ENCODE measurements at regions not wholly inside any gene's neighbourhood (a gene's known extent, or its start where the extent isn't known, plus 50 kb on each side); places are given as distances from the start of the nearest gene placed in this dataset.

DNA sequence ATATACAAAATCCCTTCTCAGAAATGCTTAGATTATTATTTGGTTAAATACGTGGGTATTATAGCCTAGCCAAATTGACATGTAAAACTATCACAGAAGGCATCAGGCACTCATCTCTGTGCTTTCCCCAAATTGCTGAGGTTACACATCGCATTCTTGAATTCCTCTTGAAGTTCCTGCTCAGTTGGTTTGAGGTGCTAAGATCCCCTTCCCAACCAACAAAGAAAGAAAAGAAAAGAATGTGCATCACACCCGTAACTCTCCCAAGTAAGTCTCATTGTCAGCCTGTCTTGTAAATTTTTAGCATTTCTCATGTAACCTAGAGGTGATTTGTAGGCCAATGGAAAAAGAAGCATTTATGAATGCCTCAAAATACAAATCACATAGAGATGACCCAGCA, 539.2 kb upstream of the PRMT6 start (continued):
- TF ChIP-seq, protein P1, sequence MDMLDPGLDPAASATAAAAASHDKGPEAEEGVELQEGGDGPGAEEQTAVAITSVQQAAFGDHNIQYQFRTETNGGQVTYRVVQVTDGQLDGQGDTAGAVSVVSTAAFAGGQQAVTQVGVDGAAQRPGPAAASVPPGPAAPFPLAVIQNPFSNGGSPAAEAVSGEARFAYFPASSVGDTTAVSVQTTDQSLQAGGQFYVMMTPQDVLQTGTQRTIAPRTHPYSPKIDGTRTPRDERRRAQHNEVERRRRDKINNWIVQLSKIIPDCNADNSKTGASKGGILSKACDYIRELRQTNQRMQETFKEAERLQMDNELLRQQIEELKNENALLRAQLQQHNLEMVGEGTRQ (IDR thresholded peaks at IDR 0.05; ENCODE audit: low read depth, low read length), result no peak
- TF ChIP-seq, protein P1 (CRISPR knock-in tag; IDR thresholded peaks at IDR 0.05; ENCODE audit: borderline replicate concordance), result no peak
- no peak for TF ChIP-seq MBNL3 (CRISPR knock-in tag; conservative IDR thresholded peaks at IDR 0.05)
- no peak for TF ChIP-seq NFKB2 (CRISPR knock-in tag; IDR thresholded peaks at IDR 0.05; ENCODE audit: borderline replicate concordance)
- no peak for TF ChIP-seq SRSF4 (IDR thresholded peaks at IDR 0.05; ENCODE audit: low read depth, low read length, poor library complexity, severe bottlenecking)
- TF ChIP-seq, protein P2, sequence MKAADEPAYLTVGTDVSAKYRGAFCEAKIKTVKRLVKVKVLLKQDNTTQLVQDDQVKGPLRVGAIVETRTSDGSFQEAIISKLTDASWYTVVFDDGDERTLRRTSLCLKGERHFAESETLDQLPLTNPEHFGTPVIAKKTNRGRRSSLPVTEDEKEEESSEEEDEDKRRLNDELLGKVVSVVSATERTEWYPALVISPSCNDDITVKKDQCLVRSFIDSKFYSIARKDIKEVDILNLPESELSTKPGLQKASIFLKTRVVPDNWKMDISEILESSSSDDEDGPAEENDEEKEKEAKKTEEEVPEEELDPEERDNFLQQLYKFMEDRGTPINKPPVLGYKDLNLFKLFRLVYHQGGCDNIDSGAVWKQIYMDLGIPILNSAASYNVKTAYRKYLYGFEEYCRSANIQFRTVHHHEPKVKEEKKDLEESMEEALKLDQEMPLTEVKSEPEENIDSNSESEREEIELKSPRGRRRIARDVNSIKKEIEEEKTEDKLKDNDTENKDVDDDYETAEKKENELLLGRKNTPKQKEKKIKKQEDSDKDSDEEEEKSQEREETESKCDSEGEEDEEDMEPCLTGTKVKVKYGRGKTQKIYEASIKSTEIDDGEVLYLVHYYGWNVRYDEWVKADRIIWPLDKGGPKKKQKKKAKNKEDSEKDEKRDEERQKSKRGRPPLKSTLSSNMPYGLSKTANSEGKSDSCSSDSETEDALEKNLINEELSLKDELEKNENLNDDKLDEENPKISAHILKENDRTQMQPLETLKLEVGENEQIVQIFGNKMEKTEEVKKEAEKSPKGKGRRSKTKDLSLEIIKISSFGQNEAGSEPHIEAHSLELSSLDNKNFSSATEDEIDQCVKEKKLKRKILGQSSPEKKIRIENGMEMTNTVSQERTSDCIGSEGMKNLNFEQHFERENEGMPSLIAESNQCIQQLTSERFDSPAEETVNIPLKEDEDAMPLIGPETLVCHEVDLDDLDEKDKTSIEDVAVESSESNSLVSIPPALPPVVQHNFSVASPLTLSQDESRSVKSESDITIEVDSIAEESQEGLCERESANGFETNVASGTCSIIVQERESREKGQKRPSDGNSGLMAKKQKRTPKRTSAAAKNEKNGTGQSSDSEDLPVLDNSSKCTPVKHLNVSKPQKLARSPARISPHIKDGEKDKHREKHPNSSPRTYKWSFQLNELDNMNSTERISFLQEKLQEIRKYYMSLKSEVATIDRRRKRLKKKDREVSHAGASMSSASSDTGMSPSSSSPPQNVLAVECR (CRISPR knock-in tag; IDR thresholded peaks at IDR 0.05; ENCODE audit: borderline replicate concordance), result no peak
- TF ChIP-seq, protein P3, sequence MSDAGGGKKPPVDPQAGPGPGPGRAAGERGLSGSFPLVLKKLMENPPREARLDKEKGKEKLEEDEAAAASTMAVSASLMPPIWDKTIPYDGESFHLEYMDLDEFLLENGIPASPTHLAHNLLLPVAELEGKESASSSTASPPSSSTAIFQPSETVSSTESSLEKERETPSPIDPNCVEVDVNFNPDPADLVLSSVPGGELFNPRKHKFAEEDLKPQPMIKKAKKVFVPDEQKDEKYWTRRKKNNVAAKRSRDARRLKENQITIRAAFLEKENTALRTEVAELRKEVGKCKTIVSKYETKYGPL (CRISPR knock-in tag; IDR thresholded peaks at IDR 0.05), result no peak
